ENCODE measurements at regions not wholly inside any gene's neighbourhood (a gene's known extent, or its start where the extent isn't known, plus 50 kb on each side); places are given as distances from the start of the nearest gene placed in this dataset.

- no peak for TF ChIP-seq CTCF (IDR thresholded peaks at IDR 0.05)
- no peaks in the 10 kb centered on the region for H3K27me3 ChIP-seq (ENCODE audit: low read depth)
- no peak overlapping the region for H3K27ac ChIP-seq
- H3K36me3 ChIP-seq: no peaks in the 10 kb centered on the region
- peaks cover 5% of the 10 kb centered on the region for H3K4me1 ChIP-seq
- no peak for DNase-seq
- intact Hi-C loops (cut with DNase I): no loop called here
- no peak for ATAC-seq
- no peak overlapping the region for H3K4me3 ChIP-seq
- no peaks in the 10 kb centered on the region for H3K9me3 ChIP-seq
Observed at GRCh38 chr10:113452146-113452845, 100.6 kb upstream of the HABP2 start.

GRCh38 chr10:113453351-113453750, 99.5 kb upstream of the HABP2 start:
- no peaks in the 10 kb centered on the region for H3K27me3 ChIP-seq (ENCODE audit: low read depth)
- no peaks in the 10 kb centered on the region for H3K36me3 ChIP-seq
- ATAC-seq (no peak), DNase-seq (no peak)
- no peak overlapping the region for H3K4me3 ChIP-seq
- no peak for TF ChIP-seq CTCF (IDR thresholded peaks at IDR 0.05)
- H3K9me3 ChIP-seq: no peaks in the 10 kb centered on the region
- no peak overlapping the region for H3K27ac ChIP-seq
- intact Hi-C loops (cut with DNase I): no loop called here
- peaks cover 5% of the 10 kb centered on the region for H3K4me1 ChIP-seq

GRCh38 chr10:113454341-113455061, 98.4 kb upstream of the HABP2 start:
- Histone ChIP-seq H3K4me1 (peaks cover 5% of the 10 kb centered on the region), H3K27me3 (ENCODE audit: low read depth) (no peaks in the 10 kb centered on the region), H3K27ac (no peak overlapping the region), H3K9me3 (no peaks in the 10 kb centered on the region), H3K4me3 (peak overlapping the region; percentile 18), H3K36me3 (no peaks in the 10 kb centered on the region)
- DNase-seq (peak; percentile 60), ATAC-seq (peak; percentile 77 to 82)
- intact Hi-C loops (cut with DNase I): no loop called here
- TF ChIP-seq CTCF (IDR thresholded peaks at IDR 0.05): peak; percentile 77

- no peak for TF ChIP-seq CTCF (IDR thresholded peaks at IDR 0.05)
- Histone ChIP-seq H3K4me3 (no peak overlapping the region), H3K9me3 (no peaks in the 10 kb centered on the region), H3K36me3 (no peaks in the 10 kb centered on the region), H3K27me3 (ENCODE audit: low read depth) (no peaks in the 10 kb centered on the region), H3K4me1 (peaks cover 5% of the 10 kb centered on the region), H3K27ac (no peak overlapping the region)
- intact Hi-C loops (cut with DNase I): no loop called here
- ATAC-seq (no peak), DNase-seq (no peak)
Observed at GRCh38 chr10:113455947-113456346, 96.9 kb upstream of the HABP2 start.

- Histone ChIP-seq H3K4me1 (peaks cover 5% of the 10 kb centered on the region), H3K4me3 (no peak overlapping the region), H3K36me3 (no peaks in the 10 kb centered on the region), H3K27me3 (ENCODE audit: low read depth) (no peaks in the 10 kb centered on the region), H3K9me3 (no peaks in the 10 kb centered on the region), H3K27ac (no peak overlapping the region)
- DNase-seq (no peak), ATAC-seq (no peak)
- intact Hi-C loops (cut with DNase I): no loop called here
- no peak for TF ChIP-seq CTCF (IDR thresholded peaks at IDR 0.05)
Observed at GRCh38 chr10:113456741-113457140, 96.1 kb upstream of the HABP2 start.
